ENCODE measurements at regions not wholly inside any gene's neighbourhood (a gene's known extent, or its start where the extent isn't known, plus 50 kb on each side); places are given as distances from the start of the nearest gene placed in this dataset.

- no peak for TF ChIP-seq POLR2AphosphoS5 (IDR thresholded peaks at IDR 0.05; ENCODE audit: low read depth)
- TF ChIP-seq, protein P1, sequence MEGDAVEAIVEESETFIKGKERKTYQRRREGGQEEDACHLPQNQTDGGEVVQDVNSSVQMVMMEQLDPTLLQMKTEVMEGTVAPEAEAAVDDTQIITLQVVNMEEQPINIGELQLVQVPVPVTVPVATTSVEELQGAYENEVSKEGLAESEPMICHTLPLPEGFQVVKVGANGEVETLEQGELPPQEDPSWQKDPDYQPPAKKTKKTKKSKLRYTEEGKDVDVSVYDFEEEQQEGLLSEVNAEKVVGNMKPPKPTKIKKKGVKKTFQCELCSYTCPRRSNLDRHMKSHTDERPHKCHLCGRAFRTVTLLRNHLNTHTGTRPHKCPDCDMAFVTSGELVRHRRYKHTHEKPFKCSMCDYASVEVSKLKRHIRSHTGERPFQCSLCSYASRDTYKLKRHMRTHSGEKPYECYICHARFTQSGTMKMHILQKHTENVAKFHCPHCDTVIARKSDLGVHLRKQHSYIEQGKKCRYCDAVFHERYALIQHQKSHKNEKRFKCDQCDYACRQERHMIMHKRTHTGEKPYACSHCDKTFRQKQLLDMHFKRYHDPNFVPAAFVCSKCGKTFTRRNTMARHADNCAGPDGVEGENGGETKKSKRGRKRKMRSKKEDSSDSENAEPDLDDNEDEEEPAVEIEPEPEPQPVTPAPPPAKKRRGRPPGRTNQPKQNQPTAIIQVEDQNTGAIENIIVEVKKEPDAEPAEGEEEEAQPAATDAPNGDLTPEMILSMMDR (IDR thresholded peaks at IDR 0.05; ENCODE audit: insufficient read depth, low read length) = no peak
- no peak for TF ChIP-seq REST (IDR thresholded peaks at IDR 0.05; ENCODE audit: insufficient replicate concordance, low read depth)
- no peak for TF ChIP-seq GABPA (IDR thresholded peaks at IDR 0.05; ENCODE audit: low read depth)
Measured at GRCh38 chr14:44775248-44775647, 186.5 kb downstream of the KLHL28 start.

Measured in HL-60 (cell line).